GM18867 (cell line): ENCODE measurements at regions not wholly inside any gene's neighbourhood (a gene's known extent, or its start where the extent isn't known, plus 50 kb on each side); places are given as distances from the start of the nearest gene placed in this dataset.
"Not testable (repeated sequence)": the region's sequence is repeated elsewhere in the genome, so short reads cannot be mapped to it uniquely, and the experiment has no call there.

Source experiments
- ATAC-seq: cut with Tn5 transposase; IDR thresholded peaks from one replicate; pipeline ENCODE4 v1.9.1; 2021; ENCODE audit warnings: mild to moderate bottlenecking, moderate library complexity; ENCODE audit not compliant: unreplicated experiment

DNA sequence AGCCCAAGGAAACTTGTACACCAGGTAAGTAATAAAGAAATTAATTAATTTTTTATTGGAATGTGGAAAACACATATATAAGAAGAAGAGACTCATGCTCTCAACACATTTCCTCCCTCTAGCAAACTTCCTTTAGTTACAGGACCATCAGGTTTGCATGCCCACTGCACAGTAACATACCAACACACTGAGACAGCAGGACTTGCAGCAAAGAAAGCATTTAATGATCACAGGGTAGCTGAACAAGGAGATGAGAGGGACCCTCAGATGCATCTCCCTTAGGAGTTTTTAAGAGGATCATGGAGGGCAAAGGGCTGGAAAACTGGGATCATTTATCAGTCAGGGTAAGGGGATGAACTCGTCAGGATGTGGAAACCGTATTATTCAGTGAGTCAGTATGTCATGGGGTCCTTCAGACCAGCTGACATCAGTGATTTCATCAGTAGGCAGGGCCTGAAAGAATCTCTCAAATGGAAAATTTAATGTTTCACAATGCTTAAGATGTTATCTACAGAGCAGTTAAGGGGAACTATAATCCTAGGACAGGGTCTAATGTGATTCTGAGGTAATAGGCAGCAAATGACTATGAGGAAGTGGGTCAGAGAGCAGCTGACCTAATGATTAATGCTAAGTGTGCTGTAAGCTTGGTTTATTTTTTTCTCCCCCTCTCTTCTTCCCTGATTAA lies 193.8 kb upstream of the RND3 start:
- no peak for ATAC-seq

- ATAC-seq, result no peak
Measured at GRCh38 chr2:150679456-150680120, 192.1 kb upstream of the RND3 start.

GRCh38 chr2:150677551-150677950 lies 190.1 kb upstream of the RND3 start:
- ATAC-seq, result no peak

GRCh38 chr2:150676747-150677383 lies 189.4 kb upstream of the RND3 start:
- no peak for ATAC-seq

DNA sequence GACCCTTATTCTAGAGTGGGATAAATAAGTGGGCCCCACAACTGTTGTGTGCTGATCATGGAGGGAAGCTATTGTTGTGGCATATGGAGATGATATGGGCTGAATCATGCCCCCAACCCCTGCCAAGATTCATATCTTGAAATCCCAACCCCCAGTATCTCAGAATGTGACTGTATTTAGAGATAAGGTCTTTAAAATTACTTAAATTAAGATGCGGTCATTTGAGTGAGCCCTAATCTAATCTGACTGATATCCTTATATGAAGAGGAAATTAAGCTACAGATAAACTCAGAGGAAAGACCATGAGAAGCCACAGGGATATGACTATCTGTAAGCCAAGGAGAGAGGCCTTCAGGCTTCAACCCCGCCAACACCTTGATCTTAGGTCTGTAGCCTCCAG lies 188.3 kb upstream of the RND3 start:
- no peak for ATAC-seq

GRCh38 chr2:150674283-150674682 lies 186.8 kb upstream of the RND3 start:
- no peak for ATAC-seq

- no peak for ATAC-seq
Measured at GRCh38 chr2:150672311-150672710, 184.8 kb upstream of the RND3 start.

- no peak for ATAC-seq
Measured at GRCh38 chr2:150669492-150669891, 182.0 kb upstream of the RND3 start.

GRCh38 chr2:150667039-150667438 lies 179.6 kb upstream of the RND3 start:
- ATAC-seq, result not testable (repeated sequence)

GRCh38 chr2:150663143-150663542 lies 175.7 kb upstream of the RND3 start:
- ATAC-seq, result no peak

GRCh38 chr2:150656002-150656401 lies 168.5 kb upstream of the RND3 start:
- no peak for ATAC-seq

DNA sequence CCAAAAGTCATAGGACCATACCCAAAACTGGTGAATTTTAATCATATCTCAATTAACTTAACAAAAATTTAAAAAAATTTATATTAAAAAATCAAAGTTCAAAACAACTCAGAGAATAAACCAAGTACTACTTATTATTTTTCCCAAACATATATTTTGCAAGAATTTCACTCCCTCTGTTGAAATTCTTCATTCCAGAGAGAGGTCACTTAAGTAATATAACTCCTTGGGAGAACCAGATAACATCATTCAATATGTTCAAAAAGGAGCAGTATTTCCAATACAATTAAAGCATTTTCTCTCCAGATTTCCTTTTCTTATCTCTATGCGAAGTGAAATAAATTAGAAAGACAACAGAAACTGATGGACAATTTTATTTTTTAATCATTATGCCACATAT lies 165.9 kb upstream of the RND3 start:
- ATAC-seq, result no peak

DNA sequence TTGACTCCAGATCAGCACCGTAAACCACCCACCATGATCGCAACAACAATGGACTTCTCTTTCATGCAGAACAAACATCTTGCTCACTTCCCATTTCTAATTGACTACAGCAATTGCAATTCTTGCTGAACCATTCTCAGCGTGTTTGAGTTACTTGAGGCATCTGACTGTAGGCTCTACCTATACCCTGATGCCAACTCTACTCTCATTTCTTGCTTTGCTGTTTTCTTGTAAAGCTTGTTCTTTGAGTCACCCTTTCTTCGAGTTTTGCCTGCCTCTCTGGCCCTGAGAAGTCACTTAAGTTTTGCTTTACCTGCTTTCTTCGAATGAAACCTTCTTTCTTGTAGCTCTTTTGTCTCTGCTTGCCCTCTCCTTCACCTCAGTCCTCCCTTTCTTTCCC lies 160.5 kb upstream of the RND3 start:
- ATAC-seq, result no peak

DNA sequence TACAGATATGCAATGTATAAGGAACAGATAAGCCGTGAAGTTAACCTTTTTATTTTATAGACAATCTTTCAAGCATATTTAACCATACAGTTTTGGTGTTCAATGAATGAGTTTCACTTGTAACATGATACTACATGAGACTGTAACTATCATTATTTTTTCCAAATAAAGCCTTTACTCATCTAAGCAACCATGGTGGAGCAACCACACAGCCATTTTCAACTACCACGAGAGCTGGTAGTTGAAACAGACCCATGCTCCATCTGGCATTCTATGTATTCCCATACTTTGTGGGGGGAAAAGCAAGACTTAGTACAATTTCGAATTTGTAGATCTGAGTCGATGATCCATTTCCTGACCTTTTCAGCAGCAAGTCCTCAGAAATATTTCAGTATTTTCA lies 159.3 kb upstream of the RND3 start:
- no peak for ATAC-seq

DNA sequence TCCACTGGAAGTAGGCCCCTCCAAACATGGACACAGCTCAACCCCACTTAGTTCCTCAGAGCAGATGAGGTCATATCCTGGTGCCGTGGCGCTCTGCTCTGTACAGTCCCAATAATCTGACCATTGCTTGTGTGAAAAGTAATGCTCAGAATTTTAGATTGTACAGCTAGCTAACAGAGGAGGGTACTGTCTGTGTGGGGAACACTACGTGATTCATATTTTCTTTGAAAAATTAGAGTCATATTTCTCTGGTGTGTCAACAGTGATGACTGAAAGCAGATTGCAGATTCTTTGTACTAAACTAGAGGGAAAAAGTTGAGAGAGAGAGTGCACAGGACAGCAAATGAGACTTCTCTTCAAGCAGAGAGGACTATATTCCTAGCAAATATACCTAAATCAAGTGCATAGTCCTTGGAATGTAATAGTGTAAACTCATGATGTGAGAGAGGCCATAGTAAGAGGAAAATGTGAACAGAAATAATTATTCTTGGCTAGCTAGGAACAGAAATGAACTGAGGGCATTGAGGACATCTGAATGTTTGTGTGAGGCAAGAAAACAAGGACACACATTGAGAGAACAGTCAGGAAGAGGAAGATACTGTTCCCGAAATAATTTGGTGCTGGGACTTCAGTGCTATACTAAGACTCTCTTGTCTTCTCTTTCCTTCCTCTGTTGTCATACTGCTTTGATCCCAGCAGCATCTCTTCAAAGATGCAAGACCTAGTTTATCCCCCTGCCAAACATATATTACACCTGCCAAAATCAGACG lies 157.0 kb upstream of the RND3 start:
- ATAC-seq, result no peak

DNA sequence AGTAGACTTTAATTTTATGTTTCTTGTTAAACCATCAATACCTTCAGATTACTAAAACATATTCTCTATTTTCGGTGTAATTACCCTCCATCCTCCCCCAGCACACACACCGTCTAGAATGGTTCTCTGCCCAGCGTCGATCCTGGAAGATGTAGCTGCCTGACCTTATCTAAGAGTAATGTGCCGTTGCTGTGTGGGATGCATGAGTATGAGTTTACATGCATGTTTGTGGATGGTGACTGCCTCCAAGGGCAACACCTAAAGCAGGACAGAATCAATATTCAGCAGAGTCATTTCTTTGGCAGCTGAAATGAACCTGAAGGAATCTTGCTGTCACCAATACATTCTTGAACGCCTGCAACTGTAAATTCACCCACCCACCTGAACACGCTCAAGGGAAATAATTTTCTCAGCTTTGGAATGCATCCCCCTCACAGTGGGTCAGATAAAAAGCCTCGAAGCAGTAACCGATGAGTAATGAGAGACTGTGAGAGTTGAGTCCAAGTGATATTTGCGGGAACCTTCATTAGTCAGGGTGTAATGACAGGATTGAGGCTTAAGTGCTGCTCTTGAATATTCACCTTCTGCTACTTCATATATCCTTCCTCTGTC lies 155.8 kb upstream of the RND3 start:
- no peak for ATAC-seq

GRCh38 chr2:150640039-150640438 lies 152.6 kb upstream of the RND3 start:
- ATAC-seq, result no peak

DNA sequence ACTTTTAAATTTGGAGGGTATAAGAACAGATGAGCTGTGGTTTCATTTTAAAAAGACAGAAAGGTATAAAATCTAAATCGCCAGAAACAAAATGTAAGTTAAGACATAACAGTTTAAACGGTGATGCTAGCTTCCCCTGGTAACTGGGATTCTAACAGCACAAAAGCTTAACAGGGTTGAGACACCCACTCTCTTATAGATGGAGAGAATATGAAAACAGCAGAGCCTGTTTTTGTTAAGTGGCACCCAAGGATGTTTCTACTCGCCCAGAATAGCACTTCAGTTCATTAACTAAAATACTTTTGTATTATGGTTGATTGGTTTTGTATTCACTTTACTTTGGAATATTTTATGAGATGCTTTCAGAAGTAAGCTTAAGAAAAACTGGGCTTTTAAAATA lies 151.9 kb upstream of the RND3 start:
- no peak for ATAC-seq

GRCh38 chr2:150631236-150631821 lies 143.9 kb upstream of the RND3 start:
- ATAC-seq, result no peak

DNA sequence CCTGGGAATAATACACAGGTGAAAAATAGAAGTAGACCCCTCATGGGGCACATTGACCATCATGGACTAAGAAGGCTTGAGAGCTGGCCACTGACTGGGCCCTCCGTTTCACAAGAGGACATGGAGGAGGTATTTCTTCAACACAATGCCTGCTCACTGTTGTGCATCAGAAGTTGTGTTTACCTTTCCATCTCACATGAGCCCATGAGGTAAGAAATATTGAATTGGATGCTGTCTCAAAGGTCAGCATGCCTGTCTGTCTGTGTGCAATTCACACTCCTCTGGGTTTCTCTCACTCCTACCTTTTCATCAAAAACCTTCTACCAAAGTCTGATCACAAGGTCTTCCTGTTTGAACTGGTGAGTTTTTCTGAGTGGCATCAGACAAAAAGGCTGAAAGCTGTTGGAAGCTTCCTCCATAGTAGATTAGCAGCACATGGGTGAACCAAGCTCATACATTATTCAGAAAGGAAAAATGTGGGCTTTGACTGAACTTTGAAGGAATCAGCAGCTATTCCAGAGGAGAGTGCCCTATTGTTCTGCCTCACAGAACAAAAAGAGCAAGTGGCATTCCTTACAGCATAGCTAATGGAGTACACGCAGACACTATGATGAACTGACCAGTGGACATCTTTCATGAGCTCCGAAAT lies 143.2 kb upstream of the RND3 start:
- ATAC-seq, result no peak
